ENCODE measurements at regions not wholly inside any gene's neighbourhood (a gene's known extent, or its start where the extent isn't known, plus 50 kb on each side); places are given as distances from the start of the nearest gene placed in this dataset.
"Not testable (repeated sequence)": the region's sequence is repeated elsewhere in the genome, so short reads cannot be mapped to it uniquely, and the experiment has no call there.

- Histone ChIP-seq H3K36me3 (no peaks in the 10 kb centered on the region), H3K4me1 (peaks cover 0 to 2% of the 10 kb centered on the region in 2 donors), H3K4me3 (no peak overlapping the region), H3K9me3 (no peaks in the 10 kb centered on the region), H3K27me3 (no peaks in the 10 kb centered on the region), H3K27ac (no peak overlapping the region)
- TF ChIP-seq CTCF (IDR thresholded peaks at IDR 0.05), result no peak
- intact Hi-C loops (cut with DNase I), result no loop called here
- DNase-seq (ENCODE audit: low spot score in 2 of 2), result no peak
Observed at GRCh38 chr13:73658639-73659038, 475.6 kb downstream of the KLF12 start.

DNA sequence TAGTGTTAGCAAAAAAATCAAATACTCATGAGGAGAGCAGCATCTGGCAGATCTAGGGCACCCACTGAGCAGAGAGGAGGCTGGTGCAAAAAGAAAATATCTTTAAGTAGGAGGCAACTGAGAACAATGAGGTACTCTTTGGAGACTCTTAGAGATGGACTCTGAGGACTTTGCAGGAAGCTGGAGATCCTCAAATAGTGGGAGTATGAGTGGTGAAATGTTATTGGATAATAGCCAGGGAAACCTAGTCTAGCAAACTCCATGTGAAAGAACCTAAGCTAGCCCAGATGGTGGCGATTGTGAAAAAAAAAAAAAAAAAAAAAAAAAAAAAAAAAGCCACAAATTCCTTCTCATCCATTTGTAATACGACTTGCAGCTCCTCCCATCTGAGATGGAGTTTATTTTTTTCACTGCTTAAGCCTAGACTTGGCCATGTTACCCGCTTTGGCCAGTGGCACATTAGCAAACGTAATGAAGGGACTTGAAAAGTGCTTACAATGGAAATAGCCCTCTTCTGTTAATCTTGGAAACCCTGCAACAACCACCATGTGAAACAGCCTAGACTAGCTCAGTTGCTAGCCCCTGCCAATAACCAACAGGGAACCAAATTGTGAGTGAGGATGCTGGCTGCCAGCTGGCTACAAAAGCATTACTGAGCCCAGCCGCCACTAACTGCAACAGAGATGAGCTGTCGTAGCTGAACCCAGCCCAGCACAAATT is 476.2 kb downstream of the KLF12 start:
- TF ChIP-seq CTCF (IDR thresholded peaks at IDR 0.05), result no peak
- H3K27ac ChIP-seq, result no peak overlapping the region
- no peaks in the 10 kb centered on the region for H3K27me3 ChIP-seq
- no peaks in the 10 kb centered on the region for H3K36me3 ChIP-seq
- H3K4me1 ChIP-seq, result peaks cover 0 to 2% of the 10 kb centered on the region in 2 donors
- H3K4me3 ChIP-seq, result no peak overlapping the region
- DNase-seq (ENCODE audit: low spot score in 2 of 2), result peak; percentile 14 to 77
- intact Hi-C loops (cut with DNase I), result no loop called here
- no peaks in the 10 kb centered on the region for H3K9me3 ChIP-seq

GRCh38 chr13:73656863-73657262 is 477.3 kb downstream of the KLF12 start:
- Histone ChIP-seq H3K27ac (no peak overlapping the region), H3K9me3 (no peaks in the 10 kb centered on the region), H3K27me3 (no peaks in the 10 kb centered on the region), H3K4me3 (no peak overlapping the region), H3K36me3 (no peaks in the 10 kb centered on the region), H3K4me1 (peaks cover 0 to 2% of the 10 kb centered on the region in 2 donors)
- no peak for TF ChIP-seq CTCF (IDR thresholded peaks at IDR 0.05)
- no peak for DNase-seq (ENCODE audit: low spot score in 2 of 2)
- intact Hi-C loops (cut with DNase I), result no loop called here

- no peaks in the 10 kb centered on the region for H3K27me3 ChIP-seq
- no peak overlapping the region for H3K4me3 ChIP-seq
- intact Hi-C loops (cut with DNase I), result no loop called here
- H3K36me3 ChIP-seq, result no peaks in the 10 kb centered on the region
- no peaks in the 10 kb centered on the region for H3K9me3 ChIP-seq
- no peak for TF ChIP-seq CTCF (IDR thresholded peaks at IDR 0.05)
- H3K27ac ChIP-seq, result no peak overlapping the region
- DNase-seq (ENCODE audit: low spot score in 2 of 2), result no peak
- H3K4me1 ChIP-seq, result peaks cover 0 to 2% of the 10 kb centered on the region in 2 donors
Observed at GRCh38 chr13:73653688-73654087, 480.5 kb downstream of the KLF12 start.

- H3K9me3 ChIP-seq, result no peaks in the 10 kb centered on the region
- intact Hi-C loops (cut with DNase I), result no loop called here
- no peak overlapping the region for H3K27ac ChIP-seq
- DNase-seq (ENCODE audit: low spot score in 2 of 2), result no peak
- H3K27me3 ChIP-seq, result no peaks in the 10 kb centered on the region
- no peak for TF ChIP-seq CTCF (IDR thresholded peaks at IDR 0.05)
- no peaks in the 10 kb centered on the region for H3K36me3 ChIP-seq
- H3K4me1 ChIP-seq, result no peaks in the 10 kb centered on the region
- no peak overlapping the region for H3K4me3 ChIP-seq
Observed at GRCh38 chr13:73647417-73647816, 486.8 kb downstream of the KLF12 start.

- H3K27ac ChIP-seq; H3K36me3 ChIP-seq; H3K4me3 ChIP-seq; H3K27me3 ChIP-seq; H3K4me1 ChIP-seq; DNase-seq (ENCODE audit: low spot score in 2 of 2); intact Hi-C loops (cut with DNase I); H3K9me3 ChIP-seq: not testable (repeated sequence)
Observed at GRCh38 chr13:73640476-73641179, 493.6 kb downstream of the KLF12 start.
